ENCODE measurements at regions not wholly inside any gene's neighbourhood (a gene's known extent, or its start where the extent isn't known, plus 50 kb on each side); places are given as distances from the start of the nearest gene placed in this dataset. TPM values are rescaled to one million over a fixed set of nuclear protein-coding genes. Genes with fewer than 3 reads are reported as not detected.

- H3K9me3 Mint-ChIP-seq: no peaks in the 10 kb centered on the region
- DNase-seq (ENCODE audit: low spot score): no peak
- Histone ChIP-seq H3K36me3 (ENCODE audit: insufficient read depth) (no peaks in the 10 kb centered on the region), H3K4me2 (no peak overlapping the region), H4K20me1 (replicated peaks; ENCODE audit: insufficient read depth) (no peaks in the 10 kb centered on the region), H3F3A (replicated peaks; ENCODE audit: low read depth) (no peaks in the 10 kb centered on the region), H3K27ac (ENCODE audit: low read depth) (no peak overlapping the region), H3K4me1 (ENCODE audit: insufficient read depth) (no peaks in the 10 kb centered on the region), H3K4me3 (no peak overlapping the region), H3K9me2 (ENCODE audit: insufficient read depth) (no peaks in the 10 kb centered on the region), H3K79me2 (replicated peaks; ENCODE audit: insufficient read depth) (no peaks in the 10 kb centered on the region), H2AFZ (no peak overlapping the region), H3K27me3 (ENCODE audit: insufficient read depth) (no peaks in the 10 kb centered on the region)
- H3K27ac Mint-ChIP-seq: no peak overlapping the region
- TF ChIP-seq STAT1 (IDR thresholded peaks at IDR 0.05; ENCODE audit: unreplicated experiment): no peak
- TF ChIP-seq CTCF (conservative IDR thresholded peaks at IDR 0.05; ENCODE audit: low read depth in 2 of 2): no peak
- TF ChIP-seq EZH2phosphoT487 (IDR thresholded peaks at IDR 0.05; ENCODE audit: unreplicated experiment): no peak
- TF ChIP-seq ZNF462 (CRISPR knock-in tag; IDR thresholded peaks at IDR 0.05): no peak
- no peak for TF ChIP-seq NANOG (IDR thresholded peaks at IDR 0.05; ENCODE audit: borderline replicate concordance)
- TF ChIP-seq POLR2AphosphoS5 (IDR thresholded peaks at IDR 0.05; ENCODE audit: low read depth): no peak
- TF ChIP-seq ZNF331 (CRISPR knock-in tag; IDR thresholded peaks at IDR 0.05; ENCODE audit: low read depth): no peak
- H3K36me3 Mint-ChIP-seq (ENCODE audit: low read depth): no peaks in the 10 kb centered on the region; the same call in 2 of the 3 replicates
- no peak overlapping the region for H3K4me3 Mint-ChIP-seq
- H3K27me3 Mint-ChIP-seq (ENCODE audit: insufficient read depth, low read depth, poor library complexity): no peaks in the 10 kb centered on the region
- ATAC-seq: no peak
- H3K4me1 Mint-ChIP-seq: no peaks in the 10 kb centered on the region
These were observed 58.7 kb upstream of the SPANXC start for GRCh38 chrX:141301017-141301416.

Small RNA genes lying in the stretch of these regions (small RNA-seq; reads per million reads assigned to genes)
- not detected for gene AC234779.1 (ENCODE audit: low replicate concordance)
